Lung (tissue), 11 donors: ENCODE measurements at regions not wholly inside any gene's neighbourhood (a gene's known extent, or its start where the extent isn't known, plus 50 kb on each side); places are given as distances from the start of the nearest gene placed in this dataset.
A peak's percentile ranks its signal among the peaks of the same experiment; 100 is the strongest.

Experiments used
- ATAC-seq: fragments of 200-7000 bp; cut with Tn5 transposase; one replicate; pipeline ENCODE4 v1.9.1; 2020; ENCODE audit warnings: moderate number of reproducible peaks; ENCODE audit not compliant: insufficient read depth, low FRiP score
- DNase-seq, 3 donors: peaks; one replicate each; pipeline ENCODE4 v3.0.0-alpha.2; 2013 to 2017
- H3K27ac ChIP-seq, 2 donors: one replicate each; pipeline ENCODE4 v1.5.1; 2013; ENCODE audit warnings: mild to moderate bottlenecking in 2 of 2, moderate library complexity in 2 of 2, control low read depth in 1 of 2, inconsistent platforms in 1 of 2, low read depth in 1 of 2, low read length in 1 of 2
- H3K27me3 ChIP-seq, 3 donors: one replicate each; pipeline ENCODE4 v1.5.1; 2013; ENCODE audit warnings: low read length in 2 of 3; ENCODE audit not compliant: control insufficient read depth in 3 of 3, insufficient read depth in 3 of 3
- H3K36me3 ChIP-seq, 4 donors: one replicate each; pipeline ENCODE4 v1.5.1; 2013; ENCODE audit warnings: low read length in 4 of 4, mild to moderate bottlenecking in 1 of 4, moderate library complexity in 1 of 4; ENCODE audit not compliant: control insufficient read depth in 4 of 4, insufficient read depth in 4 of 4
- H3K4me1 ChIP-seq, 5 donors: one replicate each; pipeline ENCODE4 v1.5.1; 2013; ENCODE audit warnings: low read length in 5 of 5, mild to moderate bottlenecking in 2 of 5, moderate library complexity in 1 of 5; ENCODE audit not compliant: control insufficient read depth in 5 of 5, insufficient read depth in 5 of 5
- H3K4me3 ChIP-seq: one replicate; pipeline ENCODE4 v1.5.1; 2013; ENCODE audit warnings: mild to moderate bottlenecking, control low read depth, moderate library complexity
- H3K9ac ChIP-seq, 2 donors: one replicate each; pipeline ENCODE4 v1.5.1; 2013; ENCODE audit warnings: low read length in 2 of 2, control low read depth in 1 of 2; ENCODE audit not compliant: insufficient read depth in 1 of 2
- H3K9me3 ChIP-seq, 4 donors: one replicate each; pipeline ENCODE4 v1.5.1; 2013; ENCODE audit warnings: low read length in 3 of 4, mild to moderate bottlenecking in 1 of 4, moderate library complexity in 1 of 4; ENCODE audit not compliant: control insufficient read depth in 4 of 4, insufficient read depth in 3 of 4
- WGBS, 2 donors: extraction: QIAGEN DNeasy Blood & Tissue Kit; methylation state at CpG; one replicate each; pipeline ENCODE4 v1.1.7; 2013; 5-methylcytosine and 5-hydroxymethylcytosine counted together
- TF ChIP-seq, protein P1 (sequence below): IDR thresholded peaks from 2 replicates; pipeline ENCODE4 v1.5.1; 2012; ENCODE audit warnings: mild to moderate bottlenecking; ENCODE audit errors: control extremely low read depth, extremely low read depth
- donor health status: control.
- donor health status: control.
- donor health status: Bipolar disorder and iron deficiency.
- donor health status: healthy.
- donor health status: DM: yes; HTN: yes; CAD: no.

DNA sequence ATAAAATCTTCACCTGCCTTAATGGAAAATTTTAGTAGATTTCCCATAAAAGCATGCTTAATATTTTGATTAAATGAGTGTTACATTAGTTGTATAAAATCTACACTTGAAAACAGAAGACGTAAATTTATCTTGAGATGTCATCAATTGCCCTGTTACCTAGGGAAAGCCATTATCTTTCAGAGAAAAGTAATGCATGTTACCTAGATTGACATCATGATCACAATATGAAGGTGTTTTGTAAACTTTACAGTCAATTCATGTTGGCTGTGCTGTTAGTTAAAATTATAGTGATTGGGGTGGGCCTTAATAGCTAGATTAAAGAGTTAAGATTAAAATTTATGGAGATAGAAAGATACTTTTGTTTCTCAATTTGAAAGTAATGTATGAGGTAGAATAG lies 293.2 kb upstream of the PCDH18 start:
- ATAC-seq (no peak), DNase-seq (no peak)
- no peak overlapping the region for H3K27ac ChIP-seq
- H3K9ac ChIP-seq, result no peak overlapping the region
- no peaks in the 10 kb centered on the region for H3K27me3 ChIP-seq
- no peak overlapping the region for H3K4me3 ChIP-seq
- H3K9me3 ChIP-seq, result peaks cover 0 to 3% (median 0%) of the 10 kb centered on the region in 4 donors
- no peaks in the 10 kb centered on the region for H3K4me1 ChIP-seq
- TF ChIP-seq, protein P1, sequence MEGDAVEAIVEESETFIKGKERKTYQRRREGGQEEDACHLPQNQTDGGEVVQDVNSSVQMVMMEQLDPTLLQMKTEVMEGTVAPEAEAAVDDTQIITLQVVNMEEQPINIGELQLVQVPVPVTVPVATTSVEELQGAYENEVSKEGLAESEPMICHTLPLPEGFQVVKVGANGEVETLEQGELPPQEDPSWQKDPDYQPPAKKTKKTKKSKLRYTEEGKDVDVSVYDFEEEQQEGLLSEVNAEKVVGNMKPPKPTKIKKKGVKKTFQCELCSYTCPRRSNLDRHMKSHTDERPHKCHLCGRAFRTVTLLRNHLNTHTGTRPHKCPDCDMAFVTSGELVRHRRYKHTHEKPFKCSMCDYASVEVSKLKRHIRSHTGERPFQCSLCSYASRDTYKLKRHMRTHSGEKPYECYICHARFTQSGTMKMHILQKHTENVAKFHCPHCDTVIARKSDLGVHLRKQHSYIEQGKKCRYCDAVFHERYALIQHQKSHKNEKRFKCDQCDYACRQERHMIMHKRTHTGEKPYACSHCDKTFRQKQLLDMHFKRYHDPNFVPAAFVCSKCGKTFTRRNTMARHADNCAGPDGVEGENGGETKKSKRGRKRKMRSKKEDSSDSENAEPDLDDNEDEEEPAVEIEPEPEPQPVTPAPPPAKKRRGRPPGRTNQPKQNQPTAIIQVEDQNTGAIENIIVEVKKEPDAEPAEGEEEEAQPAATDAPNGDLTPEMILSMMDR, result no peak
- 94 to 95% methylated on average over 1 of the region's 1 CpG for WGBS, 2 donors
- H3K36me3 ChIP-seq, result no peaks in the 10 kb centered on the region

DNA sequence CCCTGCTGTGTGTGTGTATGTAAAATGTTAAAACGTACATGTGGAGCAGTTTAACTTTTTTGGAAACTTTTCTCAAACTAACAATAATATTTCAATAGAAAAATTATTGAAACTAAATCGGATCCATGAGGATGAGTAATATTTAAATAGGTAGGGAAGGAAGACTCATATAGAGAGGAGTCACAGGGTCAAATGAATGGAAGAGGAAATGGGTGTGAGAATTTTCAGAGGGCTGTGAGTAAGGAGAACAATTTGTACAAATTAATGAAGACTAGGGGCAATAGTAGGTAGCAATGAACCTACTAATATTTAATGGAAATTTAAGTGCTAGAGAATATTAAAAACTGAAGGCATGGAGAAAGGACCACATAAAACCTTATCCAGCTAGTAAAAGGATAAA lies 290.7 kb upstream of the PCDH18 start:
- WGBS, 2 donors, result 79 to 89% methylated on average over 2 of the region's 2 CpGs
- no peaks in the 10 kb centered on the region for H3K27me3 ChIP-seq
- TF ChIP-seq, protein P1, result no peak
- H3K4me3 ChIP-seq, result no peak overlapping the region
- H3K9ac ChIP-seq, result no peak overlapping the region
- DNase-seq (no peak), ATAC-seq (no peak)
- H3K36me3 ChIP-seq, result no peaks in the 10 kb centered on the region
- H3K4me1 ChIP-seq, result no peaks in the 10 kb centered on the region
- H3K9me3 ChIP-seq, result no peaks in the 10 kb centered on the region
- no peak overlapping the region for H3K27ac ChIP-seq

DNA sequence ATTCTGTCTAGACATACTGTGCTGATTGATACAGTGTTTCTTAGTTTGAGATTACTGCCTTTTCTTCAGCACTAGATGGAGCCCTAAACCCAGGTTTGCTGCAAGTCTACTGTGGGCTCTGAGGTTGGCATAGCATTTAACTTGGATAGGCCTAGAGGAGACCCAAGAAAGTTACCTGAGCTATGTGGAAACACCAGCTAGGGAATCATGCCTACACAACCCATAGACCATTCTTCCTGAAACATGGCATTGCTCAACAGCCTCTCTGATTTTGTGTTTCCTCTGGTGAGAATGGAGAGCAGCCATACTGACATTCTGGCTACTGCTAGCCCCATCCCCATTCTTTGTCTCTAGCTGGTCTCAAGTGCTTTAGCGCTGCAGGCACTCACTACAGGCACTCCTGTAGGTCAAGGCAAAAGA lies 287.7 kb upstream of the PCDH18 start:
- peak; percentile 41 for ATAC-seq
- no peak overlapping the region for H3K4me3 ChIP-seq
- 91% methylated on average over 1 of the region's 1 CpG for WGBS, 2 donors

GRCh38 chr4:137812258-137812657 lies 280.0 kb upstream of the PCDH18 start:
- 94% methylated on average over 4 of the region's 4 CpGs for WGBS, 2 donors
- H3K4me1 ChIP-seq, result no peaks in the 10 kb centered on the region
- ATAC-seq (no peak), DNase-seq (no peak)
- TF ChIP-seq, protein P1, result no peak
- no peak overlapping the region for H3K4me3 ChIP-seq
- no peaks in the 10 kb centered on the region for H3K36me3 ChIP-seq
- no peak overlapping the region for H3K9ac ChIP-seq
- H3K9me3 ChIP-seq, result no peaks in the 10 kb centered on the region
- no peaks in the 10 kb centered on the region for H3K27me3 ChIP-seq
- no peak overlapping the region for H3K27ac ChIP-seq

More for the DNA sequence above, 287.7 kb upstream of the PCDH18 start:
- H3K27ac ChIP-seq, result no peak overlapping the region
- H3K27me3 ChIP-seq, result no peaks in the 10 kb centered on the region
- no peaks in the 10 kb centered on the region for H3K9me3 ChIP-seq
- TF ChIP-seq, protein P1, result peak; percentile 11
- no peaks in the 10 kb centered on the region for H3K4me1 ChIP-seq
- H3K9ac ChIP-seq, result no peak overlapping the region
- H3K36me3 ChIP-seq, result no peaks in the 10 kb centered on the region
- DNase-seq, result peak in 1 of 3 donors; percentile 20
